Thoracic aorta (tissue), 2 donors: ENCODE measurements at regions not wholly inside any gene's neighbourhood (a gene's known extent, or its start where the extent isn't known, plus 50 kb on each side); places are given as distances from the start of the nearest gene placed in this dataset.

ENCODE experiments used
- ATAC-seq: fragments of 150-250 bp; one replicate; pipeline ENCODE4 v1.8.0; 2017; ENCODE audit warnings: low read depth; ENCODE audit not compliant: insufficient number of reproducible peaks, low FRiP score
- DNase-seq: peaks from one replicate; pipeline ENCODE4 v3.0.0-alpha.2; 2020; ENCODE audit warnings: low spot score
- H3K27ac ChIP-seq, 2 donors: fragments of 200-600 bp; sonication (generic); 1 replicate in 1 of 2; 2 replicates in 1 of 2; pipeline ENCODE4 v1.5.1; 2016; ENCODE audit warnings: mild to moderate bottlenecking in 2 of 2, moderate library complexity in 2 of 2
- H3K27me3 ChIP-seq: fragments of 200-600 bp; sonication (generic); replicated peaks from 2 replicates; pipeline ENCODE4 v1.6.0; 2016; ENCODE audit warnings: mild to moderate bottlenecking; ENCODE audit not compliant: insufficient read depth
- H3K36me3 ChIP-seq: fragments of 200-600 bp; sonication (generic); one replicate; pipeline ENCODE4 v1.5.1; 2016
- H3K4me1 ChIP-seq, 2 donors: fragments of 200-600 bp; sonication (generic); 1 replicate in 1 of 2; 2 replicates in 1 of 2; pipeline versions ENCODE4 v1.5.1 to v1.6.0; 2016; ENCODE audit warnings: low read depth in 2 of 2, mild to moderate bottlenecking in 1 of 2; ENCODE audit not compliant: control insufficient read depth in 1 of 2
- H3K4me3 ChIP-seq: fragments of 200-600 bp; sonication (generic); 2 replicates; pipeline ENCODE4 v1.5.1; 2016; ENCODE audit warnings: mild to moderate bottlenecking
- H3K9me3 ChIP-seq: fragments of 200-600 bp; sonication (generic); 2 replicates; pipeline ENCODE4 v1.5.1; 2016
- TF ChIP-seq, protein P1 (sequence below): fragments of 200-600 bp; sonication (generic); IDR thresholded peaks from one replicate; pipeline ENCODE4 v1.5.1; 2019; ENCODE audit warnings: antibody characterized with exemption

DNA sequence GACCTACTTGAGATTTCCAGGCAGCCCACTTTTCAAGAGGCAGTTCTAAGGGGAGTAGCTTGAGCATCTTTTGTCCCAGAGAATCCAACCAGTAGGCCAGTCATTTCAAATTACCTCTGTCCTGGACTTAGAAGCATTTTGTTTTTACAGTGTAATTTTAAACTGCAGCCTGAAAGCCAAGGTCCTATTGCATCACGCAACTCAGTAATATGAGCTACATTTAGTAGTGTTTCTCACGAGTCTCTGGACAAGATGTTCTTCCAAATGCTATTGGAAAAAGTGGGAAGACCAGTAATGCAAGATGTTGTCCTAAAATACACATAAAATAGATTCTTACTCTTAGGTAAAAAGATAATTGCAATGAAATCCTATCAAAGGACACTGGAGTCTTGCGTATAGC lies 182.5 kb upstream of the ARX start:
- DNase-seq (no peak), ATAC-seq (no peak)
- no peaks in the 10 kb centered on the region for H3K27me3 ChIP-seq
- no peaks in the 10 kb centered on the region for H3K36me3 ChIP-seq
- H3K4me3 ChIP-seq: no peak overlapping the region
- H3K27ac ChIP-seq: no peak overlapping the region
- H3K4me1 ChIP-seq: no peaks in the 10 kb centered on the region
- TF ChIP-seq, protein P1, sequence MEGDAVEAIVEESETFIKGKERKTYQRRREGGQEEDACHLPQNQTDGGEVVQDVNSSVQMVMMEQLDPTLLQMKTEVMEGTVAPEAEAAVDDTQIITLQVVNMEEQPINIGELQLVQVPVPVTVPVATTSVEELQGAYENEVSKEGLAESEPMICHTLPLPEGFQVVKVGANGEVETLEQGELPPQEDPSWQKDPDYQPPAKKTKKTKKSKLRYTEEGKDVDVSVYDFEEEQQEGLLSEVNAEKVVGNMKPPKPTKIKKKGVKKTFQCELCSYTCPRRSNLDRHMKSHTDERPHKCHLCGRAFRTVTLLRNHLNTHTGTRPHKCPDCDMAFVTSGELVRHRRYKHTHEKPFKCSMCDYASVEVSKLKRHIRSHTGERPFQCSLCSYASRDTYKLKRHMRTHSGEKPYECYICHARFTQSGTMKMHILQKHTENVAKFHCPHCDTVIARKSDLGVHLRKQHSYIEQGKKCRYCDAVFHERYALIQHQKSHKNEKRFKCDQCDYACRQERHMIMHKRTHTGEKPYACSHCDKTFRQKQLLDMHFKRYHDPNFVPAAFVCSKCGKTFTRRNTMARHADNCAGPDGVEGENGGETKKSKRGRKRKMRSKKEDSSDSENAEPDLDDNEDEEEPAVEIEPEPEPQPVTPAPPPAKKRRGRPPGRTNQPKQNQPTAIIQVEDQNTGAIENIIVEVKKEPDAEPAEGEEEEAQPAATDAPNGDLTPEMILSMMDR: no peak
- H3K9me3 ChIP-seq: no peaks in the 10 kb centered on the region

DNA sequence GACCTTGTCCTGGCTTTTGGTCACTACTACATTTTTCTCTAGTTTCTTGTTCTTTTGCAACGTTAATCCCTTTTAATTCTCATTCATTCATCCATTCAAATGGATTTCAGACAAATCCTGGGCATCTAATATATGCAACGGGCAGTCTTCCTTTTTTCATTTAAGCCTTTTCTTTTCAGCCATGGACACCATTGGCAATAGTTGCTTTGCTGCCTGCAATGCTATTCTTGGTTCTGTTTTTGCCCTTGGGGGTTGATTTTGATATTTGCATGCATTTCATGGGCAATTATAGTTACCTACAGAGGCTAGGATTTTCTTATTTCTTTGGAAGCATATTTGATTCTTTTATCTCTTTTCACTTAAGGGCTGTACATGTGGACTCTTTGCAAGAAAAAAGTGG lies 180.5 kb upstream of the ARX start:
- Histone ChIP-seq H3K27ac (no peak overlapping the region), H3K4me1 (no peaks in the 10 kb centered on the region), H3K4me3 (no peak overlapping the region), H3K27me3 (no peaks in the 10 kb centered on the region), H3K9me3 (no peaks in the 10 kb centered on the region), H3K36me3 (no peaks in the 10 kb centered on the region)
- DNase-seq (no peak), ATAC-seq (no peak)
- TF ChIP-seq, protein P1: no peak

DNA sequence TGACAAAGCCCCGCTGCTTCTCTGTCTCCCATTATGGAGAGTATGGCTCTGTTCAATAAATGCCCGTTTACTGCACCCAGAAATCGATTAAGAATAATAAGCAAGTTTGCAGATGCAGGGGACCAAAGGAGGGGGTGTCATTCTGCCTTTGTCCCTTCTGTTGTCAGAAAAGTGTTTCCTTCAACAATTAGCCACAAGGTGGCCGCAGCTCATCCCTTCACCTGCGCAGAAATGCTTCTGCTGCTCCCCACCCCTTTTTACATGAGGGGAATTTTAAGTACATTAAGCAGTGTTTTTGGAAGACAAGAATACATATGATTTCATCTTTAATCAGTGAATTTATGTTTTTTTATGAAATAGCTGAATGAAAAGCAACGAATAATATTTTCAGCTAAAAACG lies 175.6 kb upstream of the ARX start:
- Histone ChIP-seq H3K4me3 (no peak overlapping the region), H3K27ac (no peak overlapping the region), H3K36me3 (no peaks in the 10 kb centered on the region), H3K27me3 (no peaks in the 10 kb centered on the region), H3K9me3 (no peaks in the 10 kb centered on the region), H3K4me1 (no peaks in the 10 kb centered on the region)
- DNase-seq: no peak
- no peak for ATAC-seq
- TF ChIP-seq, protein P1: no peak

DNA sequence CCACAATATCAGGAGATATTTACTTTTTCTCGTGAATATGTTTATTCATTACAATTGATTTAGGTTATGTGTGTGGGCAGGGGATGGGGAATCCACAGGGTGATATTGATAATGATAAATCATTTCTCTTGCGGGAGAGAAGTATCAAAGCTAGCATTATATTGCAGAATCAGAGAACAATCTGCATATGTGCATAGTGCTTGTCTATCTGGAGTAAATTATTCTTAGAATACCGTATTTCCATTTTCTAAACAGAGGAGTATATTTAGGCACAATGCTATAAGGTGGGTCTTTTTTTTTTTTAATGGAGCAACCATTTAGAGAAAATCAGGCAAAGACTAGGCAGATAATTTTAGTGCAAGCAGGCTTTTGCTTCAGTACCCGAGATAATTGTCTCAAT lies 166.0 kb upstream of the ARX start:
- no peak overlapping the region for H3K4me3 ChIP-seq
- no peak overlapping the region for H3K27ac ChIP-seq
- H3K4me1 ChIP-seq: no peaks in the 10 kb centered on the region
- no peak for ATAC-seq
- no peaks in the 10 kb centered on the region for H3K27me3 ChIP-seq
- H3K36me3 ChIP-seq: no peaks in the 10 kb centered on the region
- no peak for DNase-seq
- H3K9me3 ChIP-seq: no peaks in the 10 kb centered on the region
- TF ChIP-seq, protein P1: no peak

DNA sequence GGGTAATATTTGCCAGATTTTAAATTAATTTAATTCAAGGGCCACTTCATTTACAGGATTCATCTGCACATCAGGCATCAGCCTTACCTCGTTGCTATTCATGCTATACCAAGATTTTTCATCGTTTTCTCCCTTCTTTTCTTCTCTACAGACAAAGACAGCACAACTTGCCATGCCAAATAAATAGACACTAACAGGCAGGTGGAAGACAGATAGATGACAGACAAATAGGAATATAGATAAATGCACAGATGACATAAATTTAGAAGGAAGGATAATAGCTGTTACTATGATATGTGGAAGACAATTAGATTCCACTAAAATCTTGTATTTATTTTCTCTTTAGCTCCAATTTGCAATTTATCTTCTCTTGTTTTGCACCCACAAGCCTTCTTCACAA lies 164.5 kb upstream of the ARX start:
- Histone ChIP-seq H3K9me3 (no peaks in the 10 kb centered on the region), H3K4me1 (no peaks in the 10 kb centered on the region), H3K27me3 (no peaks in the 10 kb centered on the region), H3K36me3 (no peaks in the 10 kb centered on the region), H3K27ac (no peak overlapping the region), H3K4me3 (no peak overlapping the region)
- TF ChIP-seq, protein P1: no peak
- DNase-seq (no peak), ATAC-seq (no peak)
